Astrocyte (in vitro differentiated cells and primary cell): ENCODE measurements at regions not wholly inside any gene's neighbourhood (a gene's known extent, or its start where the extent isn't known, plus 50 kb on each side); places are given as distances from the start of the nearest gene placed in this dataset.

Source experiments
- CTCF ChIP-seq: IDR thresholded peaks from 2 replicates; pipeline ENCODE4 v1.5.1; 2011; ENCODE audit warnings: low read depth, mild to moderate bottlenecking, inconsistent platforms, low read length, moderate library complexity; ENCODE audit not compliant: insufficient read depth
- EZH2 ChIP-seq: IDR thresholded peaks from 2 replicates; pipeline ENCODE4 v1.6.1; 2012; ENCODE audit warnings: mild to moderate bottlenecking, low read length, inconsistent platforms; ENCODE audit not compliant: insufficient read depth

- TF ChIP-seq EZH2 (no peak), CTCF (no peak)
Measured at GRCh38 chr1:115219927-115220326, 118.1 kb downstream of the NGF start.
